ENCODE measurements at regions not wholly inside any gene's neighbourhood (a gene's known extent, or its start where the extent isn't known, plus 50 kb on each side); places are given as distances from the start of the nearest gene placed in this dataset.

DNA sequence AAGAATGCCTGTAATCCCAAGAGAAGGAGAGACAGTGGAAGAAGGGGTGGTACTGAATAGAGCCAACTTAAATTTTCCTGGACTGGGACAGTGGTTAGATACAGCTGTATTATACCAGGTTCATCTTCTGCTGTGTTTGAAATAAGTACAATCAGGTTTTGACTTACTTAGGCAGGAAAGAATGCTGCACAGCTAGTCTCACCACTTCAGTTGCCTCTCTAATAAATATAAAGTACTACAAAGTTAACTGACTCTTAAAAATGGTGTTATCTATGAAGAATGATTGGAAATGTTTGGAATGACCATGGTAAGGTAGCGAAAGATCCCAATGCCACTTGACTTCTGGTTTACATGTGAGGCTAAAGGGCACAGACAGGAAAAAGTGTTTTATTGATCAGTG lies 652.1 kb downstream of the NOVA1 start:
- DNase-seq: no peak

GRCh38 chr14:25944020-25944419 lies 653.8 kb downstream of the NOVA1 start:
- DNase-seq: no peak

DNA sequence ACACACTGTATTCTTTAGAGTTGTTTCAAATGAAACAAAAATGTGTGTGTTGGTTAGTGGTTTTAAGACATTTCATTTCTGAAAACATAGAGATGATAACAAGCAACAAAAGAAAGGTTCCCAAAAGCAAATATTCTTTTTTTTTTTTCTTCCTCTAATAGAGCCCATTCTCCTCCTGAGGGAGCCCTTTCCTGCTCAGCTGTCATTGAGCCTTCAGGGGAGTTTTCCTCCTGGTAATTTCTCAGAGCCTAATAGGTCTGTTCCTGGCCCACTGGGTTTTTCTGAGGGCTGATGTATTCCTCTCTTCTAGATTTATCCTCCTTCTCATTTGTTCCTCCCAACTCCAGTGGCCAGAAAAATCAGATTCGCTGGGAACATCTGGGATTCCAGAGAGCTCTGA lies 654.5 kb downstream of the NOVA1 start:
- no peak for DNase-seq

- DNase-seq: no peak
These were observed 655.7 kb downstream of the NOVA1 start for GRCh38 chr14:25942090-25942489.

DNA sequence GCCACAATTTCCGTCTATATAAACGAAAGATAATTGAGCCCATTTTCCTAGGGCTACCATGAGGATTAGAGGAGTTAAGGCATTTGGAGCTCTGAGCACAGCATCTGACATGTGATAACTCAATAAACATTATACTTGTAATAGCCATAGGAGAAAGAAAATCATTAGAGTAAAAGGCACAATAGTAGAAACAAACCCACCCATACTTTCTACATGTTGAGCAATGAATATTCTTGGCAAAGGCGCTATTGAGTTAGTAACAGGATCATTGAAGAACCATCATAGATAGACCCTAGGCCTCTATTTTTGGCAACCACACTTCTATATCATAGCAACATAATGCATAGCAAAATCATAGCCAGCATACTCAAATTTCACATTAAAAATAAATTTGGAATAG lies 664.1 kb downstream of the NOVA1 start:
- no peak for DNase-seq

DNA sequence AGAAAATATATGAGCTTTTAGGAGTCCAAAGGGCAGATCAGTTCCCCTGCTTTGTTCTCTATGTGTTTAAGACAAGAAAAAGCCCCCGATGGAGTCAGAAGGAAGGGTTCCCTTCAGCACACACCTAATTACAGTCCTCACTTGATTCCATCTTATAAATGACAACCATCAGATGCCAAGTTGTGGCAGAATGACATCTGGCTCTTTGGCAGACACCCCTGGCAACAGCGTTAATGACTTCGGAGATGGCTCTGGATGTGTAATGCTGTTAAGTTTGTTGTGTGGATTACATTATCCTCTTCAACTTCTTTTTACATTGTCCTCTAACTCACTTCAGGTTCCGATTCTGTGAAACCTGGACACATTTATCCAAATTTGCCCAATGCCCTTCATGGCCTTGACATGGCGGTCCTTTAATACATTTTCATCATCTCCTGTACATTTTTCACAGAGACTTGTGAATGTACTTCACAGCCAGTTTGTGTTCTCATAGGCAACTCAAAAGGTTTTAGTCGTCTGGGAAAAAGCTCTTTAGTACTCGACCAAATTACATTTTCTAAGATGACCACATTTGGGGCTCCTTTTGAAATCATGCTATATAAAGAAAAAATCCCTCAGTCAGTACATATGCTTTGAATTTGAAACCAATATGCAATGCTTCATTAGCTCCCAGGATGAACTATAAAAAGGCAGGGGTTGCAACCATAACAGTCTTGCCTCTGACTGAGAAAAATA lies 667.8 kb downstream of the NOVA1 start:
- DNase-seq: no peak

GRCh38 chr14:25911831-25912230 lies 686.0 kb downstream of the NOVA1 start:
- no peak for DNase-seq

DNA sequence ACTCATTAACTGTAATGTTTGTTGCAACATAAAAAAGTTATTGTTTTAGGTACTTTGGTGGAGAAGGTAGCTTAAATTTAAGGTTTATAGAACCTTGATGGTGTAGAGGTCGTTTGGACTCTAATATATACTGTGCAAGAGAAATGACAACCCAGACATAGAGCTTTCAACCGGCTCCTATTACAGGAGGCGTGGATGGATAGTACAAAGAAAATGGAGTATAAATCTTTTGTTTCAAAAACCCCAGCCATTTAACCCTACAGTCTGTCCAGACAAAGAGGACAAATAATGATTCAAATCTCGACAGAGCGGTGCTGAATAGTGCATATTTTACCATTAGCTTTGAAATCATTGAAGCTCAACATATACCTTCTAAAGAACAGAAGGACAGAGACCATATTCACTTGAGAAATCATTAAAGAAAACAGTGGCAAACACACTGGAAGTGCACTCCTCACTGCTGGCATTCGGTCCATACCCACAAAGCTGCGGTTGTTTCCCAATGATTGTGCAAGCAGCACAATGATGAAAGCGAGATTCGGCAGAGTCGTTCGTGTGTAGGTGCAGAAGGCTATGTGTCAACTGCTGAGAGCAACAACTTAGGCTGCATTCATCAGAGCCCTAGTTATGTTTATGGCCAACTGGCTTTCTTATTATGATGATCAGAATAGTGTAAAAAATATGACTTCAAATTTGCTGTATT lies 688.6 kb downstream of the NOVA1 start:
- no peak for DNase-seq

DNA sequence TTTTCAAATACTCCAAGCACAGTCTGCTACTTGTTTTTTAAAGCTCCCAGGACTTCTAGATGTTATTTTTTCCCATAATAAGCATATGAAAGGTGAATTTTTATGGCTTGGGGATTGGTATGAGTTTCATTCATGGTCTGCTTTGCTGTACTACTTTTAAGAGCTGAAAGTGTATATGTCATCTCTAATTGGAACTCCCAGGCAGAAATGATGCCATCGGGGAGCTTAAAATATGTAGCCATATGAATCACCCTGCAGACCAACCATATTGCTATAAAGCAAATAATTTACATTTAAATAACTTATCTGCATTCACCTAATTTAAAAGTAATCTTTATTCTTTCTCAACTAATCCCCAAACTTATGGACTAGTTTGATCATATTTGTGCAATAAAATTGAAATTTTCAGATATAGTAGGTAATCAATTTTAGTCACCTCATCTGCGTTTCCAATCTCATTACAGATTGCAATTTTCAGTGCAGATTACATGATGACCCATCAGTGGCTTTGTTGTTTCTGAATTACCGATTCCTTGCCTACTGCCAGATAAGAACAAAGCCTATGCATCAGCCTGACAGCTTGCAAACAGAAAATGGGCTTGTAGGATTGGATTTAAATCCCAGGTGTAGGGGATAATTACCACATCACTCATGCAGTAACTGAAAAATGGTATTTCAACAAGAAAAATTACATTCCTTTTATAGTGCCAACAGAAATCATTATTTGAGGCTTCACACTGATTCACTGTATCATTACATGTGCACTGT lies 689.4 kb downstream of the NOVA1 start:
- no peak for DNase-seq

DNA sequence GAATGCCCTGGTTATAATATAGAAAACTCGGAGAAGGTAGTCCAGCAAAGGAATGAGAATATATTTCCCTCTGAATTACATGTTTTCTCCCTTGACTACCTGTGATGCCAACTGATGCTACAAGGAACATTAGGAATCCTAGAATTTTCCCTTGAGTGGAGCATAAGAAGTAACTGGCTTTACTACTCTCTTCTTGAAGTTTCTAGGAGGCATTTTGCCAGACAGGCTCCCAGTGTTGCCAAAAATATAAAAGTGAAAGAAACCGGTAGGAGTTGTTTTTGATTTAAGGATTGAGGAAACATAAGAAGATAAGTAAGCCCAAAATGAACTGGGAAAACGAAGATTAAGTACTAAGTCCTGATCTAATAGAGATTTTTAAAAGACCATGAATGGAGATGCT lies 693.4 kb downstream of the NOVA1 start:
- no peak for DNase-seq

DNA sequence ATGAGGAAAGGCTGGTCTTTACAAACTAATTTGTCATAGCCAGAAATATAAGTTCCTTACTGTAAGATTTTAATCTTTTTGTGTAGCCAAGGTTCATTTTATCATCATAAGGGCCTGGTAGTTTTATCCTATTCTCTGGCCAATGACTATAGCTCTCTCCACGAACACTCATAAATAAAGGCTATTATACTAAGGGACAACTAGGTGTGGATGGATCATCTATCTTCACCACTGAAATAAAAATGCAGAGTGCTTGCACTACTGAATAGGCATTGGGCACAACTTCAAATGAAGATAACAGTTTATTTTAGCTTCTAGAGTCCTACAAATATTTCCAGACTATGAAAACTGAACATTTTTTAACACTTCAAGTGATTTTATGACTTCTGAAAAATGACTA lies 698.6 kb downstream of the NOVA1 start:
- DNase-seq: no peak

- DNase-seq: no peak
These were observed 701.1 kb downstream of the NOVA1 start for GRCh38 chr14:25896777-25897176.

DNA sequence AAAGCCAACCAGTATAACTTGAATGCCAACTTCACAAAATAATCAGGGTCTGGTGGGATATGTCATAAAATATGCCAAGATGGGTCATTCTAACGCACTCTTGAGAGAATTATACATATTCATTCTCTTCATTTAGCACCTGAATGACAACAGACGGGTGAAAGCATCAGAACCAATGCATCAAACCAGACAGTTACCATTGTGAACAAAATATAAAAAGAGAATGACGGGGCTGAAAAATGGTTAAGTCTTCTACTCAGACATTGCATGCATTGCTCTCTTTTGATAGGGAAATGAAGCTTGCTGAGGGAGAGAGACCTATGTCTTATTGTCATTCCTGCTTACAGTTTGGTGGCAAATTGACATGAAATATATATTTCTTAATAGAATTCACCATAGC lies 702.1 kb downstream of the NOVA1 start:
- no peak for DNase-seq

DNA sequence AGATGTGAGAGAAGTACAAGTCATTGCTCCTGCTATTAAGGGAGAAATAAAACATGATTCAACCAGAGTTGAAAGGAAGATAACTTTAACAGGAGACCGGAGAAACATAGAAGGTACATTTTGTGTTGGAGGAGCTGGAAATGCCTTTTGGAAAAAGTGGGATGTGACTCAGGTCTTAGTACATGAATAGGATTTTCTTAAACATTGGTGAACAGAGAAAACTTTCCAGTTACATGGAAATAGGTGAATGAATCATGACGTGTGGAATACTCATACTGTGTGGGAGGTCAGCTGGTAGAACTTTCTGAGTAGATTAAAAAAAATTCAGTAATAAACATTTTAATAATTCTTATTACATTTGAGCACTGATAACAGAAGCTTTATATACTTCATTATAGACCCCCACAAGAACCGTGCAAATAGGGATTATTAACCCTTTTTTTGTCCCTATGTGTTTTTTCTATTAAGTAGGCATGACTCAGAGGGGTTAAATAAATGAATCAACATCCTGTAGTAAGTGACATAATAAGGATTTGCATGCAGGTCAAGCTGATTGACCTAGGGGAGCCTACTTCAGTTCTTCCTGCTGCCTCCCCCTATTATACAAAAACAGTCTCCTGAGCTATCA lies 710.5 kb downstream of the NOVA1 start:
- peak; percentile 31 for DNase-seq

DNA sequence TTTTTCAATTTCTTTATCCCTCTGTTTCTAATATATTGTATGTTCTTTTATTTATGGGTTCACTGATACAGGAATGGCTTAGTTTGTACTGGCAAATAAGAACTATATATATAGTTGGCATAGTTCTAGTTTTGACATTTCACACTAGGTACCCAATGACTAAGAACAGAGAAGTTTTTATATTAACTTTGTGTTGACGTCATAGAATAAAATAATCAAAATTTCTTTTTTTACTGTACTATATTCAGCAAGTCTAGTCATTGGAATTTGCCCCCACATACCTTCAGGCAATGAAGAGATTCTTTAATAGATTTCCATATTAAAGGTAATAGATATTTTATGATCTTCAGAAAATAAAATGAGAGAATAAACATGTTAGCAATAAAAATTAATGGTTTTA lies 713.2 kb downstream of the NOVA1 start:
- no peak for DNase-seq

DNA sequence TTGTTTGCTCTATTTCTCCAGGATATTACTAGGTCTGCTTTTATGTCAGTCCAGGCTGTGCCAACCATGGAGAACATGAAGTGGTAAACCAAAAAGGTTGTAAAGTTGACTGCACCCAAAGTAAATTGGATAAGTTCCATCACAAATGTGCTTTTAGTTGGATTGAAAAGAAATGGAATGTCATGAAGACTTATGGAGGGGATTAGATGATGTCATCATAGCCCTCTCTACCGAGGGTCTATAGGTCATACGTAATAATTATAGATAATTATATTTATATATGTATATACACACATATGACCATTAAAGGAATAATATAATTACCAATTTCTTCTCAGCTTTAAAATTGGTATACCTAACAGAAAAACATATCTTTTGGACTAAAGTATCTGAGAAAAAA lies 714.9 kb downstream of the NOVA1 start:
- DNase-seq: no peak

DNA sequence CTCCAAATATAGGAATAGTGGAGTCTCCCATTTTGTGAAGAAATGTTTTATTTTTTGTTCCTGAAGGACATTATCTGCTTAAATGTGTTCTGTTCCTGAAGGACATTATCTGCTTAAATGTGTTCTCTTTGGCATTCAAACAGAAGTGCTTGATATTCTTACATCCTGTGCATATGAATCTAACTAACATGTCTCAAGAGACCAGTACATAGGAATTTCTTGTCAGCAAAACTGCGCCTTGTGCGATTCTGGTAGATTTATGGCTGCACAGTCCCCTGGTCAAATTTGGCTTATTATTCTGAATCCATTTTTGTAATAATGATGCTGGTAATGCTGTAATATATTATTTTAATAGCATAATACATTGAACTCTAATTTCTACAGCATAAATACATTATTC lies 722.4 kb downstream of the NOVA1 start:
- DNase-seq: no peak

GRCh38 chr14:25869854-25870253 lies 728.0 kb downstream of the NOVA1 start:
- DNase-seq: no peak

DNA sequence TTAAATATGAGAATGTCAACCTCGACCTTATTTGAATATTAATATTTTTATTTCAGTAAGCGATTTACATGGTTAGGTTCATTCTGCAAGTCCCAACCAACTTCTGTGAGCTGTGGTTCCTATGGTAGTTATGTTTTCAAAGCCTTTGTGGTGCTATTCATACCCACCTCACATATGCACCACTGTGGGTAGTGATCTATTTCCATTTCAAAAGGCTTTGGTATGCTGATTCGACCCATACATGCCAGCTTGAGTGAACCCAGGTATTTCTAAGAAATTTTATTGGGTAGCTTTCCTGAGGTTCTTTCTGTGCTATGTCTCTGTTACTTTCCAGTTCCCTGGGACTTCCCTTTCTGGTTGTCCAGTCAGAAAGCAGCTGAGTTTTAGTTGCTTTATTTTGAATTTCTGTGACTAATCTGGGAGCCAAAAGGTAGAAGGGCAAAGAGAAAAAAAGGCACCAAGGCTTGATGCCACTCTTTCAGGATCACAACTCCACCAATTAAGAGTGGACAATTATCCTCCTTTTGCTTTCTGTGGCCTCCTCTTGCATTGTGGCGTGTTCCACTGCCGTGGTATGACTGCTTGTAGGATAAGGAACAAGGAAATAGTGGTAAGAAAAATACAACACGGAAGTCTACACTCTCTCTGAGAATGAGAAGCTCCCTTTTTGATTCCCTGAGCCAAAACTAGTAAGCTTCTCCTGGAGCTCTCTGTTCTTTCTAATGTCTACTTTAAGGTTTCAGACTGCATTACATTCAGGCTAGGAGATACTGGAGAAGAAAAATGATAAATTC lies 729.1 kb downstream of the NOVA1 start:
- DNase-seq: no peak

- no peak for DNase-seq
These were observed 736.4 kb downstream of the NOVA1 start for GRCh38 chr14:25861406-25861805.

DNA sequence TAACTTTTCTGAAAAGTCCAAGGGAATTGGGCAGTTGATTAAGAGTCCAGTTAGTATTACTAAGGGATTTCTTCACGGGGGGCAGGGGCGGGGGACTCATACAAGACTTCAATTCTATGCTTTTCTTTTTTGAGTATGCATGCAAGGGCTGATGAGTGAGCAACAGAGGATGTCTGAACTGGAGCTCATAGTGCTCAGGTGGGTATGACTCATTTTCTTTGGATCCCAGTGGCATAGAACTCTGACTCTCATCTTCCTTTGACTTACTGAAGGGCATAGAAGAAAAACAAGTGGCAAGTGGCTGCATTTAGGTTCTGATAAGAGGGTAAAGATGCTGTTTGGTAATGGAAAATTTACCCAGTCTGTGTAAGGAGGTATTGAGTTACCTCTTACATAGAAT lies 749.2 kb downstream of the NOVA1 start:
- no peak for DNase-seq

- no peak for DNase-seq
These were observed 751.6 kb downstream of the NOVA1 start for GRCh38 chr14:25846246-25846645.

Measured in fibroblast of skin of right biceps (primary cell).